Right renal cortex interstitium (tissue), 3 donors: ENCODE measurements at regions not wholly inside any gene's neighbourhood (a gene's known extent, or its start where the extent isn't known, plus 50 kb on each side); places are given as distances from the start of the nearest gene placed in this dataset.
A peak's percentile ranks its signal among the peaks of the same experiment; 100 is the strongest.

ENCODE experiments used
- DNase-seq, 3 donors: peaks; one replicate each; pipeline ENCODE4 v3.0.0-alpha.2; 2013; ENCODE audit warnings: low read depth in 3 of 3, low spot score in 2 of 3

DNA sequence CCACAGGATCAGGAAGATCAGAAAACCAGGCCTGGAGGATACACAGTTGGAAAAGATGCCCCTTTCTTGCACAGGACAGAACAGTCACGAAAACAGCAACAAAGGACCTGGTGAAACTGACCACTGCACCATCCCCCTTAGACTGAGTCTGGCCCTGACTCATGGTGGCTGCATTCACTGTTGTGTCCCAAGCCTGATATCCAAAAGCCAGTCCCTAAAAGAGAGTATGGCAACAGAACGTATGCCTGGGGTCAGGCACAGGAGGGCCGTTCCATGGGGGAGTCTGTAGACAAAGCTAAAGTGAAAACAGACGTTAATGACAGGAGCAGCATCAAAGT lies 301.1 kb upstream of the NBEA start:
- no peak for DNase-seq

DNA sequence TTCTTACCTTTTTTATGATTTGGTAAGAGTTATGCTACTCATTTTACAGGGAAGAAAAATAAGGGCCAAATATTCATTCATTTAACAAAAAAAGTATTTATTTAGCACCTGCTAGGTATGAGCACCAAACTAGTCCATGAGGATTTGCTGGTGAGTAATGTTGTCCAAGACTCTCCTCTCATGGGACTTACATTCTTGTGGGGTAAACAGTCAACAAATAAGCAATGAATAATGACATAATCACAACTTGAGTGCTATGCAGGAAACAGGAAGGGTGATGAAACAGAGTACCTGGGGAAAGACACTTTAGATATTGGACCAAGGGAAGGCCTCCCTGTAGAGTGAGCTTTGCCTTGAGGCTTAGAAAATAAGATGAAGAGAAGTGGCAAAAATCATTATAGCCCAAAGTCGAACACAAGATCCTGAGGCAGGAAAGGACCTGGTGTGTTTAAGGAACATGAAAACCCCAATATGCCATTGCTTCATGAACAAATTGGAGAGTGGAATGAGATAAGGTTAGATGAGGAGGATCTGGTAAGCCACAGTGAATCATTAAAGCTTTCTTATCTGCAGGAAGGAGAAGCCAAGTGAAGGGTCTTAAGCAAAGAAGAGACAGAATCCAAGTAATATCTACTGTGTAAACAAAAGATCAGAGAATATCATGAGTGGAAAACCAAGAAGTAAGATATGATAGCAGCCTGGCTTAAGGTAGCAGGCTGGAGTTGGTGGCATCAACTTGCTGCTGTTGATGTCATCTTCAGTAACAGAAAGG lies 294.5 kb upstream of the NBEA start:
- no peak for DNase-seq

DNA sequence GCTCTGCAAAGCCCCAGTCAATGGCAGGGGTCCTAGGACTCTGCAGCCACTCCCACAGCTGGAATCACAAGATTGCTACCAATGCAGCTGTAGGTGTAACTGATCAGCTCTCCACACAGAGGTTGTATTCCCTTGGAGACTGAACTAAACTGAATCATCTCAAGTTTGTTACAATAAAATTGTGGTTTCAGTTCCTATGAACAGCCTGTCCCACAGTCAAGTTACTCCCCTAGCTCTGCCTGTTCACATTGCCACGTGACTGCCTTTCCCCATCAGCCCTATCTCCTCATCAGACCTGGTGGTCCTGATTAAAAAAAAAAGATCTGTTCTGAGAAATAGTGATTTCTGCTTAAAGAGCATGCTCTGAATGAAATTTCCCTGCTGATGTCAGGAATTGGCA lies 287.9 kb upstream of the NBEA start:
- no peak for DNase-seq

DNA sequence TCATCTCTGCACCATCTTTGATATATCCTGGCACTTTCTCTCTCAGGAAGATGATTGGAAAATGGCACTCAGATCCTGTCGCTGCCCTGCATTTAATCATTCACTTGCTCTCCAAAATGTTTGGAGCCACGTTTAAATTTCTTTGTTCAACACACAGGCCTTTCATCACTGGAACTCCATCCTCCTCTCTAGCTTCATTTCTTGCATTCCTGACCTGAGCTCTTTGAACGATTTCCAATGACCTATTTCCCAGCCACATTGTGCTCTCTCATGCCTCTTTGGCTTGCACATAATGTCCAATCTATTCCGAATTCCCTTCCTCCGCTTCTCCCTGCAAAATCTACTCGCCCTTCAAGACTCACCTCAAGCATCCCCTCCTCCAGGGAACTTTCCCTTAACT lies 287.4 kb upstream of the NBEA start:
- no peak for DNase-seq

DNA sequence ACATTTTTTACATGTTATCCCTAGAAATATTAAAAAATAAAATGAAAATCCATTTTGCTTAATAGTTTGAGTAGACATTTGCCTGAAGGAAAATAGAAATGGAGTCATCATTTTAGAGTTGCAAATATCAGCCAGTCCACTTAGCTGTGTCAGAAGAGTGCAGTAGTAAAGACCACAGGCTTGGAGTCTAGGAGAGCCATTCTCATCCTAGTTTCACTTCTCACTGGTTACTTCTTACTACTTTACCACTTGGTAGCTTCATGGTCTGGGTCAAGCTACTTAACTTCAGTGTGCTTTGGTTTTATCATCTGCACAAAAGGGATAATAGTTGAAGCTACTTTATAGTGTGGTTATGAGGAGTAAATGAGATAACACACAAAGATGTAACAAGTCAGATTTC lies 286.5 kb upstream of the NBEA start:
- DNase-seq, result no peak

DNA sequence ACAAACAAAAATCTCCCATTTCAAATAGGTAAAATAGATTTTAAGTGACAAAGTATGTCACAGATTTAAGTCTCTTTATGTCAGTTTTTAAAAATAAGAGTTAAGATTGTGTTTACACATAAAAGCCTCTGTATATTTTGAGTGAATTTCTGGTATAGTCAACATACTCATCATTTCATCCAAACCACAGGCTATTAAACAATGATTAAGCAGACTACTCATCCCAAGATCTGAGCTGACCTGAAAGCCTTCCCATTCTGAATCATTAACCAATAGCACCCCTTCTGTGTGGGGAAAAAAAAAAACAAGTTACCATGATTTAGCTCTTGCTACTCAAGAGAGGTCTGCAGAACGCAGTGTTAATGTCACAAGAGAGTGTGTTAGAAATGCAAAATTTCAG lies 284.4 kb upstream of the NBEA start:
- no peak for DNase-seq

DNA sequence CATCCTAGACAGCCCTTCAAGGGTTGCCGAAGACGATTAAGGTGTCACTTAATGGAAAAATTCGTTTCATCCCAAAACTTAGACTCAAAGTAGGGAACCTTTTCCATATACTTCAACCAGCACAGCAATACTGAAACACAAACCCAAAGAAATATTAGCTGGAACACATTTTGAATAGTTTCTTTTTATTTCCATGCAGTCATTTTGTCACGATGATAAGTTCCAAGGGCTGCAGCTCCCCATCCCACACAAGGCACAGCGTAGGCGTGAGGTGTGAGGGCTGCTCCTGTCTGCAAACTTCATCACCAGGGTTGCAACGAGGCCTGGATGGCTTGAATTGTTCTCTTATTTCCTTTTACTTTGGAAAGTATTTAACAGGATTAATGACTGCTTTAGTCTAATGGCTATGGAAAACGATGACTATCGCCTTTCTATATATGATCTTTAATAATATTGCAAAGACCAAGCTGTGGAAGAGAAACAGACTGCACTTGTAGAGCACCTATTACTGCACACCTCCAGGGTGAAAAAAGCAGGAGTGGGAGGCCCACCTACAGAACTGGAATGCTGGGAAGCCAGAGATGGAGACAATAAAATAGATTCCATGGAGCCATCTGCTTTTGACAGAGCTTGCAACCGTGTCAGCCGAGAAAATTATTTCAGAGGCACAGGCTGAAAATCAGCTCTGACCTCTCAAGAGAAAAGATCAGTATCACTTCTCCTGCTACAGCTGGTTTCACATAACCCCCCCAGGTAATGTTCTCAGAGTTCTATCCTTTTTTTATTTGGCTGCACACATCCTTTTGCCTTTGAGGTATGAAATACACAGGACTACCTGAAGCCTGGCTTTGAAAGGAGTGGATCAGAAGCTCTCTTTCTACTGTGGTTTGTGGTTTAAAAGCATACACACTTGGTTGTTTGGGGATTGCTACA lies 274.5 kb upstream of the NBEA start:
- DNase-seq, result no peak

DNA sequence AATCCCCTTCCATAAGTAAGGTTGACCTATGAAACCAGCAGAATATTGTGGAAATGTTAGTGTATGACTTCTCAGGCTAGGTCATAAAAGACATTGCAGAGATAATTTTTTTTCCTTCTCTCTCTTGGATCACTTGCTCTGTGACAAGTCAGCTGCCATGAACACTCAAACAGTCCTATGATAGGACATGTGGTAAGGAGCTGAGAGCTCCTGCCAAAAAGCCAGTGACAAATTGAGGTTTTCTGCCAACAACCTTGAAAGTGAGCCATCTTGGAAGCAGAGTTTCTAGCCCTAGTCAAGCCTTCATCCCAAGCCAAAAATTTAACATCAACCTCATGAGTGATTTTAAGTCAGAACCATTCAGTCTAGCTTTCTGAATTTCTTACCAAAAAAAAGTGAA lies 270.9 kb upstream of the NBEA start:
- DNase-seq, result no peak

DNA sequence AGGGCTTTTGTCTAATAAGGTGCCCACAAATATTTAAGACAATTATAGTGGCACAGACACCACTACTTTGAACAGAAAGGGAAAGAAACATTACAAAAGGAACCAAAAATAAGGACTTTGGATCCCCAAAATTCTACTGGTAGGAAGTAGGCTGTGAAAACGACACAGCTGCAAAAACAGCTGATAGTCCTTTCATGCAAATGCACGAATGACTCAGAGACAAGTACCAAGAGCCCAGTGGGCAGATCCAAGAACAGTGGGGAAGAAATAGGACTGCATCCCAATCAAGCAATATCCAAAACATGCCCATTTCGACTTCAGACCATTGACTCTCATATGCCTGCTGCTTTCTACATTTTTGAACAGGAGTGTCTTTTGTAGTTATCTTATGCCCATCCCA lies 269.4 kb upstream of the NBEA start:
- DNase-seq, result no peak

DNA sequence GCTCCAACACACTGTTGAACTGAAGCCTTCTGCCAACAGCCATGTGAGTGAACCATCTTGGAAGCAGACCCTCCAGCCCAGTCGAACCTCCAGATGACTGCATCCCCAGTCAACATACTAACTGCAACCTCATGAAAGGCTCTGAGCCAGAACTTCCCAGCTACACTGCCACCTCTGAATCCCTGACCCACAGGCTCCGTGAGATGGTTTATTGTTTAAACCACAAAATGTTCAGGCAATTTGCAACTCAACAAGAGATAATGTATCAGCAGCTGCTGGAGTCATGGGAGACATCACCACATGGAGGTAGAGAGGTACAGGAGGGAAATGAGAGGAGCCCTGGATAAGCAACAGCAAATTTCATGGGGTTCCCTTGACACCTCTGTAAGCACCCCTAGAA lies 266.4 kb upstream of the NBEA start:
- DNase-seq, result no peak

DNA sequence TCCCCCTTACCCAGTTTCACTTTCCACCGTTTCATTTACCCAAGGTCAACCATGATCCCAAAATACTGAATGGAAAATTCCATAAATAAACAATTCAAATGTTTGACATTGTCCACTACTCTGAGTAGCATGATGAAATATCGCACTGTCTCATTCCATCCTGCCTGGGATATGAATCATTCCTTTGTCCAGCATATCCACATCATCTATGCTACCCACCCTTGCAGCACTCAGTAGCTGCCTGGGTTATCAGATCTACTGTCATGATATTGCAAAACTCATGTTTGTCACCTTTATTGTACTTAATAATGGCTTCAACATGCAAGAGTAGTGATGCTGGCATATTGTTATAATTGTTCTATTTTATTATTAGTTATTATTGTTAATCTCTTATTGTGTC lies 263.9 kb upstream of the NBEA start:
- no peak for DNase-seq

DNA sequence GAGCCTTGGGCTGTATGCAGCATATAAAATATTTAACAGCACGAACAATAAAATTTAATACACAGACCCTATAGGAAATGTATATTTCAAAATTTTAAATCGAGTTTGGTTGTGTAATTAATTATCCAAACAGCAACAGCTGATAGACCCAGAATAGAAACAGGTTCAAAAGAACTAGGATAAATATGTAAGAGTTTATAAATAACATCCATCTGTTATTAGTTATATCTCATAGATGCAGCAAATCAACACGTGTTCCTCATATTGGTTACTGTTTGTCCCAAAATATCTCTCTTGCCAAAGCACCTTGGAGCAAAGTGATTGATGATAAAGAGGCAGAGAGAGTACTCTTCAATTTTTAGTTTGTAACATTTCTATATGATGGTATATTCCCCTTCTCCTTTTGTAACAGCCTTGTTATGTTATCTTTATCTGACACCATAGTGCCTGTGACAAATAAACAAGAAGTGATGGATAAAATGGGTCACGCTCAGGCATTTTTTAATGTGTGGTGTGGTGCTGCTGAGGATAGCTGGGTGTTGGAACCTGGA lies 260.6 kb upstream of the NBEA start:
- DNase-seq, result no peak

DNA sequence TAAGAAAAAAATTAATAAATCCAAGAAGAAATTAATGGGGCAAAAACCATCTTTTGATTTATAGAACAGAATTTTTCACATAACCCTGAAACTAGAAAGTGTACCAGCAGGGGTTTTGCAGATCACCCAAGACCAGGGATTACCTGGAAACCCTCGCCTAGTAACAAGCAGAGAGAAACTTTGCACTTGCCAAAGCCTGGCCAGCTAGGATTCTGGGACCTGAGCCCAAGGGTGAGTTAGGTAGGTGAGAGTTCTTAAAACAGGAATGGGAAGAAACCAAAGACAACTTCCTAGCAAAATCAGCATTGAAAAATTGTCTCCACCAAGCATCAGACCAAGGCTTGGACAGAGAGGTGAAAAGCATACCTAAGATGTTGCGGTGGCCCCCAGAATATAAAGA lies 247.0 kb upstream of the NBEA start:
- no peak for DNase-seq

DNA sequence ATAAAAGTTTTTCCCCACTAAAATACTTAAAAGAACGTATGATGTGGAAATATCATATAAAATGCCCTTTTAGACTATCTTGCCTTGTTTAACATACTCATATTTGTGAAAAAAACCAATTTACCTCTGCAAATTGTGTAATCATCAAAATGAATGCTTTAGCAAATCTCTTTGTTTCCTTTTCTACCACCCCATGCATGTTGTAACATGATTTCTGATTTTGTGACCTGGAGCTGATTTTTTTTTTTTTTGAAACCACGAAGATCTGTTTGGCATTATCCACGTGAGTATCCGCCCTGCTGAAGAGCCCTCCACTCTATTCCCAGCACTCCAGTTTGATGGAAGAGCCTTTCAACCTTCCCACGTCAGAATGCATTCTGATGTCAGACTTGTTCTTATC lies 245.8 kb upstream of the NBEA start:
- DNase-seq, result no peak

DNA sequence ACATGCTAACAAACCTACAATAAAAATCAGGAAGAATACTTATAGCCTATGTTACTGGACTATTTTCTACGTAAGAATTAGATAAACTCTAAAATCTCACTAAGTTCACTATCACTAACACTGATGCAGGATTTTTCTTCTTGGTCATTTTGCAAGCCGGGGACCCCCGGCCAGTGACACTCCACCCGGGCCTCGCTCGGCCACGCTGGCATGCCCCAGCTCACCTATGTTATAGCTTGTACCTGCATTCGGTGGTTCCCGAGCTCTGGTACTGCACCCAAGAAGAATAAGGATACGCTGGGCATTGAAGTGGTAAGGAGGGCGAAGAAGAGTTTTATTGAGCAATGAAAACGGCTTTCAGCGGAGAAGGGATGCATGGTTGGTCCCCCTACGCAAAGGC lies 245.3 kb upstream of the NBEA start:
- DNase-seq, result no peak

DNA sequence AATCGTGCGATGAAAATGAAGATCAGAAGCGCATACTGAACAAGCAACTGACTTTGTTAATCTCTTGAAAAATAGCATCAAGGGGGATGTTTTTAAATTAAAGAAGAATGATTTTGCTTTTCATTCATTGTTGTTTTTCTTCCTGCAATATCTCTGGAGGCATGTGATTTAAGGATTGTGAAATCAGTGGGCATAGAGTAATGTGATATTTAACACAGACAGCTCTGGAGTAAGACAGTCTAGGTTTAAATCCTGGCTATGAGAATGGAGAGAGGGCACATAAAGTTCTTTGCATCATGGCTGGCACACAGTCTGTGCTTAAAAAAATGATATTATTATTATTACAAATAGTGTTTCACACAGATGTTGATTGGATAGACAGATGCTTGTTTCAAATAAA lies 243.1 kb upstream of the NBEA start:
- no peak for DNase-seq

DNA sequence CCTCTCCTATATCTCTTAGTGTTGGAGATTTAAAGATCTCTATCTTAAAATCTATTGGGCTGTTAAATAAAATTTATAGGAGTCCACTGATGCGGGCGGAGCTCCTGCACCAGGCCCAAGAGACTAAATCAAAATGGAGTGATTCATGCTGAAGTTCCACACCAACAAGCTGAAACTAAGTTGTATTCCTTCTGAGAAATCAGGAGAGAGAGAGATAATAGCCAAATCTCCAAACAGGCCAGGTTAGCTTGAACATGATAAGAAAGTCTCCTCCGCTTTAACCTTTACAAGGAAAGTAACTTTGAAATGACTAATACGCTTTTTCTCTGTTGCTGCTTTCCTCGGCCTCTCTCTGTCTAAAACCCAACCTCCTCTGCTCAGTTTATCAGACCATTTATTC lies 241.9 kb upstream of the NBEA start:
- DNase-seq, result no peak

DNA sequence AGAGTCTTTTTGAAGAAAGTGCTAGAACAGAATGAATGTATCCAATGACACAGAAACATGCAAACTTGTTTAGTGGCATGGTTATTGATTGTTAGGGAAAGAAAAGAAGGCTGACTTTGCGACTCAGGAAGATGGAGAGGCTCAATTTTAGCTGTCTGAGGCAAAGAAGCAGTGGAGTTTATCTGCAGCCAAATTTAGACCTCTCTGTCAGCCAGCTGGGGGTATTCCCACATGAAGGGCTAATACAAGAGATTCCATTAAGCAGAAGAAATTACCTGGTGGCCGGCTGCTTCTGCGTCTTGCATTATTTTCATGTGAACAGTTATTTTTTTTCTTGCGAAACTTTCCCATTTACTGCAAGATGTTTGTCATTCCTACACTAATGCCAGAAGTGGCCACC lies 240.2 kb upstream of the NBEA start:
- DNase-seq, result no peak

DNA sequence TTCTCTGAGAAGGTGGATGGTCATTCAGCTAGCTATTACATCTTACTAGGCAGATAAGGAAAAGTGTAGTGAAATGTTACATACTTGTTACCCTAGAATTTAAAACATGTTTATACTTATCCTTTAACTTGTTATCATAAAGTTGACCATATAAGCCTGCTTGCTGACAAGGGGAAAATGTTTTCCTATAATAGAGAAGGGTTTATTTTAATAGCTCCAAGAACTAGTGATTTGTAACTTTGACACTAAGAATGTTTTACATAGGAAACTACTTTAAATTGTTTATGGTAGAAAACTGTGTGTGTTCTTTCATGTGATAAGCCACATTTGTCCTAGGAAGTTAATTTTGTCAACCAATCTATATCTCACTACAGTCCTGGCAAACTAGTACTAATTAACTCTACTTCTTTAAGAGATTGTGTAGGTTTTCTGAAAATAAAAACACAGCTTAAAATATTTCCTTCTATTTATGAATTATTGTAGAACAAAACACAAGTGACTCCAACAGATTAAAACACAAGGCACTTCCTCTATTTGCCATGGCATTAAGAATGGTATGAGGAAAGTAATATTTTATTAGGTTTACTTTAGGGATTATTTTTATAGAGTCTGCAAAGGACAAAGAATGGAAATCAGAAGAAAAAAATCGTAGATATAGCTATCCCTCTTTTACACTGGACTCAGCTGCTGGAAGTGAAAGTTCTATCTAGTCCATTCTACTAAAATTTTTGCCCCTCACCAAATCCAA lies 233.3 kb upstream of the NBEA start:
- peak in 1 of 3 donors; percentile 16 for DNase-seq

DNA sequence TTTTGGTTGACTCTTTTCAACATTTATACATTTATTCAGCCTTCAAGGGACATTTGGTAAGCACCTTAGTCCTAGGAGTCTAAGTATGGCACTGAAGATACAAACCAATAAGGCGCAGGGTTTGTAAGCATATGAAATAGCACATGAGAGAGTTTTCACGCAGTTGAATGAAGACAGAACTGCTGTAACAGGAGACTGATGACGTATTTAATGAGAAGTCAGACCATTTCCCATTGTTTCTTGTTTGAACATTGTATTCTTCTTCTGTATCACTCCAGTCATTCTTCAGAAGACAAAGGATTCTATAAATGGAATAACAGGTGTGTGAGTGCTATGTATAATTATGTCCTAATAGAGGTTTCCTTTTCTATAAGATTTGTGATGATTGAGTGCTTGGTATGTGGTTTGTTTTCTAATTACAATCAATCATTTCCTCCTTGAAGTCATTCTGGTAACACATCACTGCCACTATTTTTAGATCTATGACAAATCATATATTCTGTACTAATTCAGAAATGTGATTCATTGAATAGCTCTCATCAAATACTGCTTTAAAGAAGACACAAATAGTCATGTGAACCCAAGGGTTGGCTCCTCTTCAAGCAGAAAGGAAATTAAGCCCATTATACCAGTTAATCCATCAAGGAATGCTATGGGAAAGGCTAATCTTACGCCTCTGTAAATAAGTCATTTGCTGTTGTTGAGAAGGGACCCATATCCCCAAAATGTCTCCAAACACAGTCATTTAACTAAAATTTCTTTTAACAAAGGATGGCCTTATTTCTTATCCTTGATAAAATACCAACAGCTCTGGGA lies 222.8 kb upstream of the NBEA start:
- DNase-seq, result no peak
